Liver (tissue), 3 donors: ENCODE measurements at regions not wholly inside any gene's neighbourhood (a gene's known extent, or its start where the extent isn't known, plus 50 kb on each side); places are given as distances from the start of the nearest gene placed in this dataset.
"Not testable (repeated sequence)": the region's sequence is repeated elsewhere in the genome, so short reads cannot be mapped to it uniquely, and the experiment has no call there.

ENCODE experiments used
- CTCF ChIP-seq: fragments of 150-350 bp; IDR thresholded peaks from 2 replicates; pipeline ENCODE4 v1.5.1; 2017; ENCODE audit warnings: improper control_type of control experiment, low read depth, low read length; ENCODE audit not compliant: missing input control
- EGR1 ChIP-seq, 2 donors: IDR thresholded peaks; 2 replicates each; pipeline ENCODE4 v1.6.1; 2016 to 2018; ENCODE audit warnings: antibody characterized with exemption in 2 of 2, low read depth in 2 of 2
- FOXA1 ChIP-seq: IDR thresholded peaks from 2 replicates; pipeline ENCODE4 v1.6.1; 2016; ENCODE audit warnings: antibody characterized with exemption
- FOXA2 ChIP-seq: IDR thresholded peaks from 2 replicates; pipeline ENCODE4 v1.6.1; 2016; ENCODE audit warnings: antibody characterized with exemption
- JUND ChIP-seq, 2 donors: IDR thresholded peaks; 2 replicates each; pipeline ENCODE4 v1.6.1; 2016; ENCODE audit warnings: antibody characterized with exemption in 2 of 2
- RAD21 ChIP-seq, 2 donors: IDR thresholded peaks; 2 replicates each; pipeline ENCODE4 v1.6.1; 2016; ENCODE audit warnings: antibody characterized with exemption in 2 of 2, mild to moderate bottlenecking in 2 of 2
- REST ChIP-seq: IDR thresholded peaks from 2 replicates; pipeline ENCODE4 v1.6.1; 2016; ENCODE audit warnings: antibody characterized with exemption, mild to moderate bottlenecking
- RXRA ChIP-seq, 2 donors: IDR thresholded peaks; 2 replicates each; pipeline ENCODE4 v1.6.1; 2017 to 2018; ENCODE audit warnings: antibody characterized with exemption in 2 of 2, mild to moderate bottlenecking in 1 of 2
- TAF1 ChIP-seq: conservative IDR thresholded peaks from 2 replicates; pipeline ENCODE4 v1.6.1; 2016; ENCODE audit warnings: antibody characterized with exemption, mild to moderate bottlenecking
- YY1 ChIP-seq: IDR thresholded peaks from 2 replicates; pipeline ENCODE4 v1.6.1; 2016; ENCODE audit warnings: antibody characterized with exemption, mild to moderate bottlenecking
- TF ChIP-seq, protein P1 (sequence below): IDR thresholded peaks from 2 replicates; pipeline ENCODE4 v1.6.1; 2016; ENCODE audit warnings: antibody characterized with exemption
- donor health status: healthy.
- donor health status: healthy.

- not testable (repeated sequence) for TF ChIP-seq RXRA (IDR thresholded peaks at IDR 0.05); CTCF; RAD21 (IDR thresholded peaks at IDR 0.05); EGR1 (IDR thresholded peaks at IDR 0.05; ENCODE audit: low read depth in 2 of 2); REST; FOXA2; JUND (IDR thresholded peaks at IDR 0.05); TAF1; YY1; FOXA1
- TF ChIP-seq, protein P1, sequence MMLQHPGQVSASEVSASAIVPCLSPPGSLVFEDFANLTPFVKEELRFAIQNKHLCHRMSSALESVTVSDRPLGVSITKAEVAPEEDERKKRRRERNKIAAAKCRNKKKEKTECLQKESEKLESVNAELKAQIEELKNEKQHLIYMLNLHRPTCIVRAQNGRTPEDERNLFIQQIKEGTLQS, result not testable (repeated sequence)
These were observed 279.6 kb downstream of the POTED start for GRCh38 chr21:13889176-13889575.
